Astrocyte of the cerebellum (primary cell): ENCODE measurements at regions not wholly inside any gene's neighbourhood (a gene's known extent, or its start where the extent isn't known, plus 50 kb on each side); places are given as distances from the start of the nearest gene placed in this dataset.

Experiments used
- DNase-seq: peaks from one replicate; pipeline ENCODE4 v3.0.0-alpha.2; 2011; ENCODE audit warnings: low read depth
- H3K4me3 ChIP-seq: 2 replicates; pipeline ENCODE4 v1.5.1; 2011; ENCODE audit warnings: mild to moderate bottlenecking, low read depth, low read length, moderate library complexity
- in situ Hi-C: cut with HindIII; loops from 2 replicates; pipeline ENCODE4 v1.10.0; 2017; ENCODE audit warnings: low sequenced_read_pairs
- TF ChIP-seq, protein P1 (sequence below): IDR thresholded peaks from 2 replicates; pipeline ENCODE4 v1.5.1; 2012; ENCODE audit warnings: low read length, low read depth, moderate library complexity, mild to moderate bottlenecking; ENCODE audit errors: missing control alignments

- DNase-seq: no peak
- TF ChIP-seq, protein P1, sequence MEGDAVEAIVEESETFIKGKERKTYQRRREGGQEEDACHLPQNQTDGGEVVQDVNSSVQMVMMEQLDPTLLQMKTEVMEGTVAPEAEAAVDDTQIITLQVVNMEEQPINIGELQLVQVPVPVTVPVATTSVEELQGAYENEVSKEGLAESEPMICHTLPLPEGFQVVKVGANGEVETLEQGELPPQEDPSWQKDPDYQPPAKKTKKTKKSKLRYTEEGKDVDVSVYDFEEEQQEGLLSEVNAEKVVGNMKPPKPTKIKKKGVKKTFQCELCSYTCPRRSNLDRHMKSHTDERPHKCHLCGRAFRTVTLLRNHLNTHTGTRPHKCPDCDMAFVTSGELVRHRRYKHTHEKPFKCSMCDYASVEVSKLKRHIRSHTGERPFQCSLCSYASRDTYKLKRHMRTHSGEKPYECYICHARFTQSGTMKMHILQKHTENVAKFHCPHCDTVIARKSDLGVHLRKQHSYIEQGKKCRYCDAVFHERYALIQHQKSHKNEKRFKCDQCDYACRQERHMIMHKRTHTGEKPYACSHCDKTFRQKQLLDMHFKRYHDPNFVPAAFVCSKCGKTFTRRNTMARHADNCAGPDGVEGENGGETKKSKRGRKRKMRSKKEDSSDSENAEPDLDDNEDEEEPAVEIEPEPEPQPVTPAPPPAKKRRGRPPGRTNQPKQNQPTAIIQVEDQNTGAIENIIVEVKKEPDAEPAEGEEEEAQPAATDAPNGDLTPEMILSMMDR: no peak
- no peak overlapping the region for H3K4me3 ChIP-seq
- in situ Hi-C loops: no loop called here
Measured at GRCh38 chr6:15783484-15783883, 120.7 kb upstream of the DTNBP1 start.

- TF ChIP-seq, protein P1: no peak
- no peak for DNase-seq
- no peak overlapping the region for H3K4me3 ChIP-seq
- in situ Hi-C loops: no loop called here
Measured at GRCh38 chr6:15781890-15782289, 119.1 kb upstream of the DTNBP1 start.

GRCh38 chr6:15781333-15781732, 118.5 kb upstream of the DTNBP1 start:
- in situ Hi-C loops: no loop called here
- TF ChIP-seq, protein P1: no peak
- no peak overlapping the region for H3K4me3 ChIP-seq
- DNase-seq: no peak

DNA sequence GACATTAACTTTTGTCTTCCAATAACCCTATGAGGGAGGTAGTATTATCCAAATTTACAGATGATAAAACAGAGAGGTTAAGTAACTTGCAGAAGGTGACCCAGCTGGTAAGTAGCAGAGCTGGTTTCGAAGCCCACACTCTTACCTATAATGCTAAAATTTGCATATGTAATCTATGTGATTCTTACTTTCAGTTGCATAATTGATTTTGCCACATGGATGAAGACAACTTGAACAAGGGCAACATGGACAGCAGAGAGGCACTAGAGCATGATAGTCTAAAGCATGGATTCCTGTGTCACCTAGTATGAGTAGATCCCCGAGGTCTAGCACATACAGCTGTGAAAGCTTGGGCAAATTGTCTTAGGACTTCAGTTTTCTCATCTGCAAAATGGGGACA, 117.6 kb upstream of the DTNBP1 start:
- TF ChIP-seq, protein P1: no peak
- no peak for DNase-seq
- H3K4me3 ChIP-seq: no peak overlapping the region
- in situ Hi-C loops: no loop called here

- TF ChIP-seq, protein P1: no peak
- H3K4me3 ChIP-seq: no peak overlapping the region
- in situ Hi-C loops: no loop called here
- DNase-seq: no peak
Measured at GRCh38 chr6:15779726-15780125, 116.9 kb upstream of the DTNBP1 start.

DNA sequence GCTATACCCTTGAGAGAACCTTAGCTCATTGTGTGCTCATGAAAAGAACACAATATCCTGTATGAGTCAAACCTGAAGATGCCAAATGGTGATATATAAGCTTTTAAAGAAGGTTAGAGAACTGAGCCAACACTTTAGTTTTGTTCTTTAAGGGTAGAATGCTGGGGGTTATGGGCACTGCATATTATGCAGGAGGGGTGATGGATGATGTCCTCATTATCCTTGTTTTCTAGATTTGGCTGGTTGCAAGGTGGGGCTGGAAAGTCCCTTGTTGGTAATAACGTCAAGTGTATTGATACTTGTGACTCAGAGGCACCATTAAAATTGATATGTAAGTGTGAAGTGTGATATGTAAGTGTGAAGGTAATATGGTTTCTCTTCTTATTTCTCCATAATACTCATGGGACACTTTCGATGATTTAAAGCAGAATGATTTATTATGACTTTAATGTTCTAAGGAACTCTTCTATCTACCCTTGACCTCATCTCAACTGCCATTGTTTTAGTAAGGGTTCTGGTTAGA, 113.7 kb upstream of the DTNBP1 start:
- TF ChIP-seq, protein P1: no peak
- no peak overlapping the region for H3K4me3 ChIP-seq
- DNase-seq: no peak
- in situ Hi-C loops: no loop called here

- no peak overlapping the region for H3K4me3 ChIP-seq
- in situ Hi-C loops: no loop called here
- TF ChIP-seq, protein P1: no peak
- no peak for DNase-seq
Measured at GRCh38 chr6:15775741-15776140, 112.9 kb upstream of the DTNBP1 start.
